HCT116 (cell line): ENCODE measurements at regions not wholly inside any gene's neighbourhood (a gene's known extent, or its start where the extent isn't known, plus 50 kb on each side); places are given as distances from the start of the nearest gene placed in this dataset.

Source experiments
- ATAC-seq: fragments of 200-7000 bp; cut with Tn5 transposase; 2 replicates; pipeline ENCODE4 v1.9.1; 2020; ENCODE audit warnings: mild to moderate bottlenecking, moderate library complexity
- BruUV-seq: library from RNA; stranded (reverse); fragments of 400-500 nt; replicated peaks from 2 replicates; lab custom pipeline; 2021; lab: Mats Ljungman, UMichigan
- CTCF ChIA-PET: fragments of 300-600 bp; sonication (Branson Sonifier 250); formaldehyde crosslinking; loops from one replicate; lab custom pipeline; 2021; ENCODE audit warnings: antibody characterized with exemption; lab: Charles Lee
- POLR2A ChIA-PET: fragments of 300-600, 350-600 bp; sonication (Branson Sonifier 250); formaldehyde crosslinking; loops from one replicate; lab custom pipeline; 2021; ENCODE audit warnings: antibody characterized with exemption; lab: Charles Lee
- RAD21 ChIA-PET, 2 experiments: fragments of 300-600 bp; sonication (Branson Sonifier 250); formaldehyde crosslinking; loops; one replicate each; lab custom pipeline; 2023; ENCODE audit warnings: low total read pairs in 2 of 2; ENCODE audit not compliant: uncharacterized antibody in 2 of 2, unreplicated experiment in 2 of 2, low non-redundant PET in 1 of 2; lab: Charles Lee
- DNase-seq: peaks from one replicate; pipeline ENCODE4 v3.0.0-alpha.2; 2010; ENCODE audit warnings: low read depth, low spot score
- H2AFZ ChIP-seq: fragments of 200-600 bp; shearing (Covaris generic), sonication (generic); 2 replicates; pipeline ENCODE4 v1.6.1; 2017; ENCODE audit warnings: low read depth, mixed run types, mixed read lengths, antibody characterized with exemption, low read length; ENCODE audit not compliant: poor library complexity, severe bottlenecking
- H3K27ac ChIP-seq: 2 replicates; pipeline ENCODE4 v1.5.1; 2012; ENCODE audit warnings: low read depth, low read length
- H3K27me3 ChIP-seq: fragments of 200-600 bp; sonication (generic); 2 replicates; pipeline ENCODE4 v1.6.1; 2016; ENCODE audit warnings: mixed run types, low read length, mixed read lengths; ENCODE audit not compliant: insufficient read depth
- H3K36me3 ChIP-seq, 2 experiments: fragments of 200-500 bp in 1 of 2; fragments of 200-600 bp in 1 of 2; sonication (Bioruptor generic) in 1 of 2; sonication (generic) in 1 of 2; 2 replicates each; pipeline versions ENCODE4 v1.5.1 to v1.6.1; 2014 to 2016; ENCODE audit warnings: low read length in 2 of 2, inconsistent platforms in 1 of 2, mixed read lengths in 1 of 2, mixed run types in 1 of 2; ENCODE audit not compliant: insufficient read depth in 2 of 2, control insufficient read depth in 1 of 2
- H3K4me1 ChIP-seq, 2 experiments: fragments of 200-600 bp in 1 of 2; sonication (generic) in 1 of 2; 2 replicates each; pipeline versions ENCODE4 v1.5.1 to v1.6.1; 2012 to 2017; ENCODE audit warnings: low read length in 2 of 2, inconsistent platforms in 1 of 2, mild to moderate bottlenecking in 1 of 2, mixed read lengths in 1 of 2, mixed run types in 1 of 2, moderate library complexity in 1 of 2; ENCODE audit not compliant: insufficient read depth in 2 of 2, control insufficient read depth in 1 of 2
- H3K4me2 ChIP-seq: fragments of 200-600 bp; sonication (generic); 2 replicates; pipeline ENCODE4 v1.6.1; 2017; ENCODE audit warnings: mixed run types, low read length, mixed read lengths
- H3K4me3 ChIP-seq, 2 experiments: fragments of 200-600 bp in 1 of 2; sonication (generic) in 1 of 2; replicated peaks in 1 of 2; 2 replicates each; pipeline ENCODE4 v1.5.1; 2011 to 2016; ENCODE audit warnings: low read length in 2 of 2, control low read depth in 1 of 2, low read depth in 1 of 2, mild to moderate bottlenecking in 1 of 2, mixed read lengths in 1 of 2, mixed run types in 1 of 2
- H3K79me2 ChIP-seq: fragments of 200-600 bp; sonication (generic); 2 replicates; pipeline ENCODE4 v1.6.1; 2017; ENCODE audit warnings: mild to moderate bottlenecking, mixed run types, low read length, moderate library complexity, mixed read lengths; ENCODE audit not compliant: insufficient read depth
- H3K9ac ChIP-seq: fragments of 200-600 bp; sonication (generic); 2 replicates; pipeline ENCODE4 v1.6.1; 2016; ENCODE audit warnings: low read length, mixed read lengths
- H3K9me2 ChIP-seq: fragments of 200-600 bp; sonication (generic), shearing (Covaris generic); 2 replicates; pipeline ENCODE4 v1.6.1; 2017; ENCODE audit warnings: mixed run types, mild to moderate bottlenecking, moderate library complexity; ENCODE audit not compliant: insufficient read depth
- H3K9me3 ChIP-seq, 2 experiments: fragments of 200-500 bp in 1 of 2; fragments of 200-600 bp in 1 of 2; sonication (Bioruptor generic) in 1 of 2; sonication (generic) in 1 of 2; 2 replicates each; pipeline ENCODE4 v1.6.1; 2014 to 2017; ENCODE audit warnings: low read length in 2 of 2, mixed read lengths in 2 of 2, inconsistent platforms in 1 of 2, low read depth in 1 of 2, mild to moderate bottlenecking in 1 of 2, mixed run types in 1 of 2, moderate library complexity in 1 of 2; ENCODE audit not compliant: control insufficient read depth in 1 of 2, insufficient read depth in 1 of 2
- H4K20me1 ChIP-seq: fragments of 200-600 bp; sonication (generic), shearing (Covaris generic); 2 replicates; pipeline ENCODE4 v1.6.1; 2017; ENCODE audit warnings: mixed run types, mild to moderate bottlenecking, moderate library complexity; ENCODE audit not compliant: insufficient read depth
- CBX3 ChIP-seq: IDR thresholded peaks from 2 replicates; pipeline ENCODE4 v1.6.1; 2012; ENCODE audit warnings: low read depth
- CEBPB ChIP-seq: IDR thresholded peaks from 2 replicates; pipeline ENCODE4 v1.6.1; 2012; ENCODE audit warnings: low read depth
- CTCF ChIP-seq, 3 experiments: fragments of 200-600 bp in 1 of 3; sonication (generic) in 1 of 3; IDR thresholded peaks in 2 of 3; conservative IDR thresholded peaks in 1 of 3; 2 replicates each; pipeline ENCODE4 v1.5.1; 2012 to 2017; ENCODE audit warnings: low read depth in 2 of 3, low read length in 2 of 3, antibody characterized with exemption in 1 of 3, borderline replicate concordance in 1 of 3, control low read depth in 1 of 3, mild to moderate bottlenecking in 1 of 3, mixed read lengths in 1 of 3, mixed run types in 1 of 3, moderate library complexity in 1 of 3; ENCODE audit not compliant: insufficient read depth in 1 of 3
- EGR1 ChIP-seq: IDR thresholded peaks from 2 replicates; pipeline ENCODE4 v1.6.1; 2012; ENCODE audit warnings: low read depth
- ELF1 ChIP-seq: IDR thresholded peaks from 2 replicates; pipeline ENCODE4 v1.6.1; 2012; ENCODE audit warnings: low read depth, borderline replicate concordance
- EZH2 ChIP-seq: fragments of 200-600 bp; sonication (generic); IDR thresholded peaks from 2 replicates; pipeline ENCODE4 v1.6.1; 2017; ENCODE audit warnings: antibody characterized with exemption, mixed run types
- EZH2phosphoT487 ChIP-seq: fragments of 200-600 bp; IDR thresholded peaks from 2 replicates; pipeline ENCODE4 v1.6.1; 2018; ENCODE audit warnings: antibody characterized with exemption, borderline replicate concordance
- FOSL1 ChIP-seq: IDR thresholded peaks from 2 replicates; pipeline ENCODE4 v1.6.1; 2012; ENCODE audit warnings: low read depth
- JUND ChIP-seq: IDR thresholded peaks from 2 replicates; pipeline ENCODE4 v1.6.1; 2012
- POLR2A ChIP-seq: IDR thresholded peaks from 2 replicates; pipeline ENCODE4 v1.7.0; 2011; ENCODE audit warnings: borderline replicate concordance; ENCODE audit not compliant: insufficient read depth, insufficient read length; ENCODE audit errors: extremely low read depth
- POLR2AphosphoS5 ChIP-seq: IDR thresholded peaks from 2 replicates; pipeline ENCODE4 v1.6.1; 2011; ENCODE audit warnings: mild to moderate bottlenecking, low read depth, low read length, moderate library complexity
- RAD21 ChIP-seq: IDR thresholded peaks from 2 replicates; pipeline ENCODE4 v1.6.1; 2012; ENCODE audit warnings: low read depth, mild to moderate bottlenecking
- SP1 ChIP-seq: IDR thresholded peaks from 2 replicates; pipeline ENCODE4 v1.6.1; 2012; ENCODE audit warnings: low read depth
- SRF ChIP-seq: IDR thresholded peaks from 2 replicates; pipeline ENCODE4 v1.6.1; 2012; ENCODE audit warnings: low read depth
- TCF7L2 ChIP-seq: IDR thresholded peaks from 2 replicates; pipeline ENCODE4 v1.7.0; 2011; ENCODE audit warnings: borderline replicate concordance, inconsistent platforms; ENCODE audit not compliant: insufficient read depth, insufficient read length; ENCODE audit errors: extremely low read depth
- YY1 ChIP-seq: IDR thresholded peaks from 2 replicates; pipeline ENCODE4 v1.6.1; 2011; ENCODE audit warnings: low read length, low read depth, moderate library complexity, mild to moderate bottlenecking; ENCODE audit not compliant: insufficient replicate concordance; ENCODE audit errors: extremely low read depth
- ZFX ChIP-seq: fragments of 450-650 bp; IDR thresholded peaks from 2 replicates; pipeline ENCODE4 v1.6.1; 2017
- ZNF274 ChIP-seq: fragments of 200-500 bp; sonication (Bioruptor generic); IDR thresholded peaks from 2 replicates; pipeline ENCODE4 v1.6.1; 2014; ENCODE audit warnings: mild to moderate bottlenecking, low read depth, low read length, inconsistent platforms
- intact Hi-C: fragments of 100-400 bp; cut with micrococcal nuclease; formaldehyde crosslinking; loops from 2 replicates; pipeline ENCODE4 v1.10.0; 2022

- TF ChIP-seq ZNF274, result no peak
- no peak for TF ChIP-seq YY1
- no peak for TF ChIP-seq EZH2
- TF ChIP-seq SP1, result no peak
- no peak for TF ChIP-seq EZH2phosphoT487
- TF ChIP-seq ZFX, result no peak
- no peak for TF ChIP-seq EGR1
Measured at GRCh38 chr15:39321977-39322376, 258.9 kb upstream of the THBS1 start (continued).

- ChIA-PET POLR2A (no interaction called here), CTCF (no interaction called here), RAD21 (no interaction called here)
- H3K79me2 ChIP-seq, result no peaks in the 10 kb centered on the region
- H3K4me1 ChIP-seq, result no peaks in the 10 kb centered on the region
- H3K27ac ChIP-seq, result no peak overlapping the region
- H3K4me3 ChIP-seq, result no peak overlapping the region
- H3K9me3 ChIP-seq, result no peaks in the 10 kb centered on the region
- H3K4me2 ChIP-seq, result no peak overlapping the region
- no peaks in the 10 kb centered on the region for H4K20me1 ChIP-seq
- no peaks in the 10 kb centered on the region for H3K36me3 ChIP-seq
- DNase-seq (no peak), ATAC-seq (no peak)
- TF ChIP-seq POLR2AphosphoS5 (no peak), EZH2 (no peak), SP1 (no peak), SRF (no peak)
- H3K9ac ChIP-seq, result no peak overlapping the region
- no TSS peak for BruUV-seq
- H2AFZ ChIP-seq, result no peak overlapping the region
- intact Hi-C loops, result no loop called here
- H3K9me2 ChIP-seq, result no peaks in the 10 kb centered on the region
- H3K27me3 ChIP-seq, result no peaks in the 10 kb centered on the region; the same call in 1 of the 2 replicates
Measured at GRCh38 chr15:39323157-39323556, 257.7 kb upstream of the THBS1 start.

- Histone ChIP-seq H3K9me2 (no peaks in the 10 kb centered on the region), H4K20me1 (no peaks in the 10 kb centered on the region), H3K4me1 (no peaks in the 10 kb centered on the region), H2AFZ (no peak overlapping the region), H3K4me2 (no peak overlapping the region), H3K9ac (no peak overlapping the region), H3K9me3 (no peaks in the 10 kb centered on the region), H3K4me3 (no peak overlapping the region), H3K36me3 (no peaks in the 10 kb centered on the region), H3K27me3 (no peaks in the 10 kb centered on the region; the same call in 1 of the 2 replicates), H3K27ac (no peak overlapping the region), H3K79me2 (no peaks in the 10 kb centered on the region)
- DNase-seq (no peak), ATAC-seq (no peak)
- RAD21 ChIA-PET, result no interaction called here
- BruUV-seq, result no TSS peak
- intact Hi-C loops, result no loop called here
- POLR2A ChIA-PET, result no interaction called here
- CTCF ChIA-PET, result no interaction called here
- no peak for TF ChIP-seq CTCF (IDR thresholded peaks at IDR 0.05 in 2 of 3, conservative IDR thresholded peaks at IDR 0.05 in 1 of 3; ENCODE audit: borderline replicate concordance in 1 of 3, insufficient read depth in 1 of 3, low read depth in 2 of 3, low read length in 2 of 3)
- no peak for TF ChIP-seq TCF7L2
- no peak for TF ChIP-seq CEBPB
- TF ChIP-seq ELF1, result no peak
- TF ChIP-seq FOSL1, result no peak
- TF ChIP-seq CBX3, result no peak
- no peak for TF ChIP-seq RAD21
- no peak for TF ChIP-seq POLR2A
- no peak for TF ChIP-seq JUND
- no peak for TF ChIP-seq ZFX
Measured at GRCh38 chr15:39323706-39324105, 257.2 kb upstream of the THBS1 start.
